K562 (cell line): ENCODE measurements at regions not wholly inside any gene's neighbourhood (a gene's known extent, or its start where the extent isn't known, plus 50 kb on each side); places are given as distances from the start of the nearest gene placed in this dataset.

Experiments used
- CGGBP1 ChIP-seq: fragments of 250-450 bp; sonication (Bioruptor Pico); IDR thresholded peaks from 2 replicates; pipeline ENCODE4 v1.9.0; 2021; ENCODE audit warnings: mild to moderate bottlenecking
- DPF2 ChIP-seq: fragments of 450-650 bp; IDR thresholded peaks from 2 replicates; pipeline ENCODE4 v1.6.1; 2016
- EHMT2 ChIP-seq: fragments of 450-650 bp; IDR thresholded peaks from 2 replicates; pipeline ENCODE4 v1.6.1; 2018; ENCODE audit warnings: antibody characterized with exemption
- KDM5B ChIP-seq: fragments of 200-600 bp; sonication (generic); IDR thresholded peaks from 2 replicates; pipeline ENCODE4 v1.6.1; 2012; ENCODE audit warnings: low read depth, mild to moderate bottlenecking, moderate library complexity, low read length, control low read depth, inconsistent platforms; ENCODE audit not compliant: insufficient replicate concordance
- MAX ChIP-seq: sonication (generic); formaldehyde crosslinking; IDR thresholded peaks from 2 replicates; pipeline ENCODE4 v1.9.0; 2022; ENCODE audit warnings: mild to moderate bottlenecking, missing genetic modification reagents
- MGA ChIP-seq: fragments of 450-650 bp; IDR thresholded peaks from 2 replicates; pipeline ENCODE4 v1.6.1; 2016; ENCODE audit warnings: mild to moderate bottlenecking, moderate library complexity
- MXI1 ChIP-seq: IDR thresholded peaks from 2 replicates; pipeline ENCODE4 v1.6.1; 2011; ENCODE audit warnings: low read depth, mild to moderate bottlenecking, improper control_type of control experiment, low read length
- NCOA1 ChIP-seq: fragments of 450-650 bp; IDR thresholded peaks from 2 replicates; pipeline ENCODE4 v1.6.1; 2016; ENCODE audit warnings: low read depth
- NCOR1 ChIP-seq: fragments of 450-650 bp; IDR thresholded peaks from 2 replicates; pipeline ENCODE4 v1.6.1; 2016; ENCODE audit warnings: mild to moderate bottlenecking, moderate library complexity
- ZBTB1 ChIP-seq: sonication (generic); formaldehyde crosslinking; IDR thresholded peaks from 2 replicates; pipeline ENCODE4 v1.8.1; 2023; ENCODE audit warnings: missing genetic modification reagents, low read depth, mild to moderate bottlenecking, borderline replicate concordance
- ZNF24 ChIP-seq: fragments of 450-650 bp; IDR thresholded peaks from 2 replicates; pipeline ENCODE4 v1.6.1; 2016
- ZNF780A ChIP-seq: fragments of 250-450 bp; sonication (Bioruptor Pico); IDR thresholded peaks from 2 replicates; pipeline ENCODE4 v1.5.0; 2021; ENCODE audit warnings: mild to moderate bottlenecking

- no peak for TF ChIP-seq MGA
- no peak for TF ChIP-seq MAX (CRISPR knock-in tag)
- no peak for TF ChIP-seq ZBTB1 (CRISPR knock-in tag)
- no peak for TF ChIP-seq KDM5B
- TF ChIP-seq CGGBP1 (CRISPR knock-in tag): no peak
- TF ChIP-seq ZNF24: no peak
- no peak for TF ChIP-seq NCOR1
- TF ChIP-seq EHMT2: no peak
- no peak for TF ChIP-seq DPF2
- no peak for TF ChIP-seq ZNF780A
- no peak for TF ChIP-seq NCOA1
- TF ChIP-seq MXI1: no peak
These were observed 316.5 kb upstream of the CELF2 start (continued) for GRCh38 chr10:10701084-10701611.
